Activated CD4-positive, CD25-positive, alpha-beta regulatory T cell treated with anti-CD3 and anti-CD28 coated beads, Interleukin-2, amount 50 U/mL, for 16 hours (primary cell): ENCODE measurements at regions not wholly inside any gene's neighbourhood (a gene's known extent, or its start where the extent isn't known, plus 50 kb on each side); places are given as distances from the start of the nearest gene placed in this dataset.

Experiments
- DNase-seq: peaks from one replicate; pipeline ENCODE4 v3.0.0-alpha.2; 2020; ENCODE audit warnings: low read depth, low spot score

DNA sequence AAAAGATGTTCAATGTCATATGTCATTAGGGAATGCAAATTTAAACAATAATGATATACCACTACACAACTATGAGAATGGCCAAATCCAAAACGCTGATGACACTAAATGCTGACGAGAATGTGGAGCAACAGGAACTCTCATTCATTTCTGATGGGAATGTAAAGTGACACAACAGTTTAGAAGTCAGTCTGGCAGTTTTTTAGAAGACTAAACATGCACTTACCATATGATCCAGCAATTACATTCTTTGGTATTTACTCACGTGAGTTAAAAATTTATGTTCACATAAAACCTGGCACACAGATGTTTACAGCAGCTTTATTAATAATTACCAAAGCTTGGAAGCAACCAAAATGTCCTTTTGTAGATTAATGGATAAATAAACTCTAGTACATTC lies 110.4 kb upstream of the C1orf21 start:
- no peak for DNase-seq

DNA sequence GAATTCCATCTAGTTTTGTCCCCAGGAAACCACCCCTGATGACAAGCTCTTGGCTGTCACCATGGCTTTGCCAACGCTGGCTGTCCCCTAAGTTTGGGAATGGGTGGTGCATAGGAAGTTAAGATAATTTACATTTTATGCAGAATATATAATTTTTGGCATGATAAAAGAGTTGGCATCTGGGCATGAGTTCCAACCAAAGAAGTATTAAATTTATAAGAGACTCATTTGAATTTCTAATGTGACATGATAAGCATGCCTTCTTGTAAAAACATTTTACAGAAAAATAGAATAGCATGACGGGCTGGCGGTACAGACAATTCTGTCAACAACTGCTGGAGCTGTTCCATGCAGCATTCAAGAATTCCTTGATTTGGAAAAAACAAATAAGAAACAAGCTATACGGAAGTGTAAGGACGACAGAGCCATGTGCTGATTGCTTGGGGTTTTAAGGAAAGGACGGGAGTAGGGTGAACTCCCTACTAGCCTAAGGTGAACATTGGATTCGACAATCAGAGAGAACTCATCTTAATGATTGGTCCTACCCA lies 106.8 kb upstream of the C1orf21 start:
- DNase-seq = no peak

DNA sequence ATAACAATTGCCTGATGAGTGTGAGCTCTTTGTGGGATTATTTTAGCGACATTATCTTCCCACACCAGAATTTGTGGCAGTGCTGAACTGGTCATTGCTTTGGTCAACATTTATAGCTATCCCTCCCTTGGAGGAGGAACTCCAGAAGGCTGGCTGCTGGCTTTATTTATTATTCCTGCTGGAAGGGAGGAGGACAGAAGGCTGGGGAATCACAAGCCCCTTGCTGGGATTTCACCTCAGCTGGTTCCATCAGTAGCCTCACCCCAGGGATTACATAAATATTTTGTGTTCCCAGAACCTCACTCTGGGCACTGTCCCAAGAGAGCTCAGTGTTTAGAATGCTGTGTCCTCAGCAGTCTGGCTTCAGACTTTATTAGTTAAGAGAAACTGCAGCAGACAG lies 102.8 kb upstream of the C1orf21 start:
- no peak for DNase-seq

DNA sequence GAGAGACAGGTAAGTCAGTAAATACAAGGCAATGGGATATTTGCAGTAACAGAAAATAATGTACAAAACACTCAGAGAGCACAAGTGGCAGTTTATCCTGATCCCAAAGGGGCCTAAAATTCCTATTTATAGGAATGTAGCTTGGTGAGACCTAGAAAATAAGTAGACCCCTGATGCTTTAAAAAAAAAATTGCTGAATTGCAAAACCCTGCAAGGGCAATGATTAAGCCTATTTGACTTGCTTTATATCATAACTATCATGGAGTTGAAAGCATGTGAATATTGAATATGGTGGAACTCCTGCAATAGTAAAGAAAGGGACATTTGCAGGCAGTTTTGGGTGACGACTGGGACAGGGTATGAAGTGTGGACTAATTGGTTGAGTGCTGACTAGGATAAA lies 101.9 kb upstream of the C1orf21 start:
- DNase-seq = no peak

DNA sequence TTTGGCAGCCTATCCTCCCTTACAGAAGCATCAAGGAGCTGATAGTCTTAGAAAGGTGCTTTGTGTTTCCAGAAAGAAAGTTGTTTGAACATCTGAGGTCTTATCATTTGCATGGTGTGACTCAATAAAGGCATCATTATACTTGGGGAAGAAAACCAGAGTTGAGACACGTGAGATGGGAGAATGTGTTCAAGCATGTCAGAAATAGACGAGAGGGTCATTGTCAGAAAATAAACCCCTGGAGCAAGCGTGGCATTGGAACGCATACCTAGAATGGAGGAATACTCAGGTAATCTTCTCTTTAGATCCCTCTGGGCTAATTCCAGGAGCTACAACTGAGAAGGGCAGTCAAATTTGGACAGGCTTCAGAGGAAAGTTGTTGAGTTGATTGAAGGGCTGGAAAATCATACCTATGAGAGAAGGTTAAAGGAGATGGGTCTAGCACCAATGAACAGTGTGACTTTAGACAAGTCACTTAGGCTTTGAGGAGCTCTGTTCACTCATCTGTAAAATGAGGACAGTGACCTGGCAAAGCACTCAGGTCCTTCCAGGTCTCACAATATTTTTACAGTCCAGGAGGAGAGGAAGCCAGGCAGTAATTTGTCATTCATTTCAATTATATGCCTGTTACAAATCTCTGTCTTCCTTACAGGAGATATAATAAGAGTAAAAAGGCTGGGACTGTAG lies 101.3 kb upstream of the C1orf21 start:
- no peak for DNase-seq

DNA sequence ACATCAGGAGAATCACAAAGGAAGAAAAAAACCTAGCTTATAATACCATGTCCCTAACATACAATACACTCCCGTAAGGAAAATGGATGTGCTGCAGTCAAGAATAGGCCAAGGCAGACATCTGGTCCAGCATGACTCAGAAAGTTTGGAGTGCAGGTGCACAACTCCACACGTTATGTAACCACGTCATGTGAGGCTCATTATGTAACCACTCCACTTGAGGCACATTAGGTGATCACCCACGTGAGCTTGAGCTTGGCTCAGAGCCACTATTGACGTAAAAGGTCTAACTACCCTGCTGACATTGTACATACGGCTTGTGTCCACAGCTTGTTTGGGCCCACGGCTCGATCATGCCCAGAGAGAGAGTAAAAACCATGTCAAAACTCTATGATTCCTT lies 99.8 kb upstream of the C1orf21 start:
- no peak for DNase-seq

DNA sequence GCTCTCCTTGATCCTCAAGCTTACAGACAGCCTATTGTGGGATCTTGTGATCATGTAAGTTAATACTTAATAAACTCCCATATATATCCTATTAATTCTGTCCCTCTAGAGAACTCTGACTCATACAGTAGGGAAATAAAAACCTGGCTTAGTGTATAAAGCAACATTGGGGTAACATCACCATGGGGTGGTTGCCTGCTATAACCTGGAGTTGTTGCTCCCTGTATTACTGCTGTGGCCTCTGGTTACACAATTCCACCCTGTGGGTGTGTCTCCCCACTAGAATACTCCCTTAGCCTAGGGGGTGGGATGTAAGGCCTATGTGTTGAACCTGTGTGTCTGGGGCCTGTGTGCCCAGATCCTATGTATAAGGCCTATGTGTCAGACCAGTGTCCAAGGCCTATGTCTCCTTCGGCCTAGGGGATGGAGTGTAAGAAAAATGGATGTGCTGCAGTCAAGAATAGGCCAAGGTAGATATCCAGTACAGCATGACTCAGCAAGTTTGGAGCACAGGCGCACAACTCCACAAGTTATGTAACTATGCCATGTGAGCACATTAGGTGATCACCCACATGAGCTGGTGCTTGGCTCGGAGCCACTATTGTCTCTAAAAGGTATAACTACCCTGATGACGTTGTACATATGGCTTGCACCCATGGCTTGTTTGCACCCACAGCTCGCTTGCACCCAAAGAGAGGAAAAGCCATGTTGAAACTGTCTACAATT lies 96.8 kb upstream of the C1orf21 start:
- DNase-seq = no peak

DNA sequence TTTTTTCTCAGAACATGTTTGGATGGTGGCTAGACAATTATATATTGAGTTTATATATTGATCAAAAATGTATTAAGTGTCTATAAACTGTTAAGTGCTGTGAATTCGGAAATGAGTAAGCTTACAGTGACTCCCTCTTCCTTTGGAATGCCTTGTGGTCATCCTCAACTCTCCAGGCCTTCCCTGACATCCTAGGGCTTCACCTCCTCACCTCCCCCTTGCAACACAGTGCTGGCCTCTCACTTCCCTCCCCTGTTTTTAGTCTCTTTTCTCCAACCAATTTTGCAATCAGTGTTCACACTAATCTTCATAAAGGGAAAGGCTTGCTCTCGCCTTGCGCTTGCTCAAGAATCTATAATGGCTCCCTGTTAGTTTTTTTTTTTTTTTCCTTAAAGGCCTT lies 95.1 kb upstream of the C1orf21 start:
- no peak for DNase-seq

DNA sequence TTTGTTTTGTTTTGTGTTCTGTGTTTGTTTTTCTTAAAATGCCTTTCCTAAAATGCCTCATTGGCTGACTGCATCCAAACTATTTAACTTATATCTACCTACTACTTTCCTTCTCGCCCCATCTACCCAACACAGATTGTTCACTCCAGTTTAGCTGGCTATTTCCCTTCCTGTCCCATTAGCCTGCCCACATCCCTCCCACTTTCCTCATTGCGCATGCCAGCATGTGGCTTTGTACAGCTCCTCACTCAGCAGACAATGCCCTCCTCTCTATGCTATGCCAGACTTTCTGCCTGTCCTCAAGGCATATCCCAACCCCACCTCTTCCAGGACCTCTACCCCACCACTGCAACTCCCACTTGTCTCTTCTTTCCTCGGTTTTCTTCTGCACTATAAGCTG lies 94.7 kb upstream of the C1orf21 start:
- no peak for DNase-seq

DNA sequence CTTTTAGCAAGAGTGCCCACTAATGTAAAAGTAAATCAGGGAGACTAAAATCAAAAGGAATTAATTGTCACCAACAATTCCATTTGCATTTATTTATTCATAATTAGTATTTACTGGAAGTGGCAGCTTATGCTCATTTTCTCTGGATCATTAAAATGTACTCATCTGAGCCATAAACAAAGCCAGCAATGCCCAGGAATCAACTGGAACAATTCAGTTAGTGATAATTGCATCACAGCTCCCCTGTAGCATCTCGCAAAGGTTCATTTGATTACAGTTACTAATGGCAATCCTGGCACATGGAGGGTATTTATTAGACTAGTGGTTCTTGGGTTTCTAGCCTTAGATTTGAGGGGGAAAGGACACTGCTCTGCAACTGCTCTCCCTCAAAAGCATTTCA lies 92.7 kb upstream of the C1orf21 start:
- DNase-seq = no peak

DNA sequence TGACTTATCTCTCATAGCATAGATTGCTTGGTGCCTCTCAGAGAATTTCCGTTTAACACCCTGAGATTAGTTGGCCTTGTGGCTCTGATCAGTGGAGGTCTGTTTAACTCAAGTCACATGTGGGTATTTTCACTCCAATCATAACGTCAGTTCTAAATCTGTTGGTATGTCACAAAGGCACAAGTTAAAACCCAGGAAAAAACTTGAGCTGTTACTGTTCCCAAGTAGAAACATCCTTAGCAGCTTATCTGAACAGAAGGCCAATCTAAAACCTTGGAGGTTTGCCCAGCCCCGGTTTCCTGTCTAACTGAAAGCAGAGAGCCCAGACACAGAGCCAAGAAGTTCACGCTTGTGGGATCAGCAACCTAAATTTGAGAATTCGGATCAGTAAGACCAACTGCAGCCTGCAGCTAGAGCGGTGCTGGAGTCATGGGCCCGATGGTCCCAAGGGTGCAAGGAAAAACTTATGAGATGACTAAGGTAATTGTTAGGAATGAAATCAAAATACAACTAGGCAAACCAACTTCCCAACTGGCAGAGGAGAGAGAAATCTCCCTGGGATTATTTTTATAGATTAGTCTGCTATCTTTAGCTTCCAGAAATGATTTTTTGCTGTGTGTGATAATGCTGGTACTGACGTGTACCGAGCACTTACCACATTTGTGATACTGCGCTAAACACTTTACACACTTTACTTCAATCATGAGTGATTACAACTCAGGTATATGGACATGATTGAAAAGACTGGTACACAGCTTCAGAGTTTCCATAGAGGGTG lies 90.2 kb upstream of the C1orf21 start:
- no peak for DNase-seq

DNA sequence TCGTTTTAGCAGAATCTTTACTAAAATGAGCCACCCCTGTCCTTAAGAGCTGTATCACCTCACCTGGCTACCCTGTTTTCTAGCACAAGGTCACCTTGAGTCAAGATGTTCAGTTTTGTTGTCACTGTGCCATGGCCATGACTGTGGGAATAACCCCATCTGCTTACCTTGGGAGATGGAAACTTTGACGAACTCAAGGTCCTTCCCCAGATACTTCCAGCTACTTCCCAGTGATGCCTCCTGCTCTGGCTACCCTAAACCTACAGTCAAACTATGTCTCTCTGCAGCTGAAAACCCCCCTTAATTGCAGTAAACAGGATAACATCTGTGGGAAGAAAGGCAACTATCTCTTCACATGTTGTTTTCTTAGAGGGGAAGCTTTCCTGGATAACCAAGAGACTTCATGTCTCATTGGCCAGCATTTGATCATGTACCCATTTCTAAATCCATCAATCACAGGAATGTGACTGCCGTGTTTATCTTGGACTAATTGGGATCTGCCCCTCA lies 89.5 kb upstream of the C1orf21 start:
- DNase-seq = no peak

DNA sequence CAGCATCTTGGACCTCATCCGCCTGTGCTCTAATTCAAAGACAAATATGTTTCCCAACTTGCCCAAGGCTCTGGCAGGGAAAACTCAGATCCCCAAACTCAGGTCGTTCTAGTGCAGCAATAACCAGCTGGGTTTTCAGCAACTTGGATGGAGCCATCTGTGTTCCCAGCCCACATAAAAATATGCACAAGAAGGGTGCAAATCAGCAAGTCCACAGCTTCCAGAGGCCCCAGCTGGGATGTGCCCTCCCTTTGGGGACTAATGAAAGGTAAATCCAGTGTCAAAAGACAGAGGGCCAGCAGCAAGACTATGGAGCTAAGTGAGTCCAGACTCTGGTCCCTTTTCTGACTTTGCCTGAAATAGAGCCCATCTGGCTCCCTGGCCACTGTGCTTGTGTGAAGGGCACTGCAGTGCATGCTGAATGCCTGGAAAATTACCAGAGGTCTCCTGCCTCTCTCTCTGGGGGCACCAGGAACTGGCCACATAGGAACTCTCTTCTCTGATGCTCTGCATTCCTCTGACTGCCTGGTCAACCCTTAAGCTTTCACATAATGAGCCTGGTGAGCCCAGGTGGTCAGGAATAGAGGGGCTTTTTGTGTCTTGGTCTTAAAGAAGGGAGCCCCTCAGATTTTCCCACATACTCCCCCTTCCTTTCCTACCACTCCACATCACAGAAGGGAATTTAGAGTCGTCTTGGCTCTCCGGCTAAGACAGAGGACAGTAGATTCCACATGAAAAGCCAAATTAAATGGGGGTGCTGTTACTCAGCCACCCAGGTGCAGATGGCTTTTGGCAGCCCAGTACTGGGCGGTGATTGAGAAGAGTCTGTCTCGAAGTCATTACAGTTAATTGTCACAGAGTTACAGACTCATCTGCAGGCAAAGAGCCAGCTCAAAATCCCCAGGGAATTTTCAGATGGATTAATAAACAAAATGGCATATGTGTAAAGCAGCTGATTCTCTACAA lies 88.1 kb upstream of the C1orf21 start:
- DNase-seq = no peak

DNA sequence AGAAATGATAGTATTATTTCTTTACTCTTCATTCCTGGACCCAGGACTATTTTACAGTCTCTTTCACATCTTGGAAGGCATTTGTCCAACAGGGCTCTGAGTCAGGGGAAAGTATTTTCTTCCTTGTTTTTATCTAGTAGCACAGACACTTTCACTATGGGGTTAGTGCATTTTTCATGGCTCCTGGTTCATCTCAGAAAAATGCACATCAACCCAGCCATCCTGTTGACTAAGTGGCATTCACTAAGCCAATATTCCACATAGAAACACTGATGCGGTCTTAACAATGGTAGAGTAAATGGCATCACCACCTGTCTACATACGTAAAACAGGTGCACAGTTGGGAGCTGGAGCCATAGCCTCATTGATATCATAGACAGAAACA lies 87.4 kb upstream of the C1orf21 start:
- no peak for DNase-seq

DNA sequence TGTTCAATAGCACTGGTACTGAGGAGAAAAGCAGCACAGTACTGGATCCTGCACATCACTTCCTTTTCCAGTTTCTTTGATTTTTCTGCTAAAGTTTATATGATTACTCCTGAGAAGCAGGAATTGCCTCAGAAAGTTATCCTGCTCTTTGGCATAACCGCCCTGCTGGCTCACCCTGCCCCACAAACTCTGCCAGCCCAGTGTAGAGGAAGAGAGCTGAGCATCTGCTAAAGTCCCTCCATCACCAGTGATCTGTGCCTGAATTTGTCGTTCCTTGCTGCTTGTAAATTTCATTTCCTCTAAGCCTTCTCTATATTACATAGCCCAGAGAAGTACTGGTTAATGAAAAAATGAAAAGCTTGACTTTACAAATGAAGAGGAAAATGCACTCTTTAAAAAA lies 87.0 kb upstream of the C1orf21 start:
- DNase-seq = no peak

DNA sequence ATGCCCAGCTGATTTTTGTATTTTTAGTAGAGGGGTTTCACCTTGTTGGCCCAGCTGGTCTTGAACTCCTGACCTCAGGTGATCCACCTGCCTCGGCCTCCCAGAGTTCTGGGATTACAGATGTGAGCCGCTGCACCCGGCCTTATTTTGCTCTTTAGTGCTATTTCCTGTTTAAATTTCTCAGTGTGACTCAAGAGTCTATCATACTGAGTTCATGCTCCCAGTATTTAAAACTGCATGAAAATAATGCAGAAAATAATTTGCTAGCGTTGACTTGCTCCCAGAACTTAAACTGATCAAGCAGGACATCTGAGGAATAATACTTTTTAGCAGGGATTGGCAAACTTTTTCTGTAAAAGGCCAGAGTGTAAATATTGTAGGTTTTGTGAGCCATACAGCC lies 86.4 kb upstream of the C1orf21 start:
- DNase-seq = no peak

DNA sequence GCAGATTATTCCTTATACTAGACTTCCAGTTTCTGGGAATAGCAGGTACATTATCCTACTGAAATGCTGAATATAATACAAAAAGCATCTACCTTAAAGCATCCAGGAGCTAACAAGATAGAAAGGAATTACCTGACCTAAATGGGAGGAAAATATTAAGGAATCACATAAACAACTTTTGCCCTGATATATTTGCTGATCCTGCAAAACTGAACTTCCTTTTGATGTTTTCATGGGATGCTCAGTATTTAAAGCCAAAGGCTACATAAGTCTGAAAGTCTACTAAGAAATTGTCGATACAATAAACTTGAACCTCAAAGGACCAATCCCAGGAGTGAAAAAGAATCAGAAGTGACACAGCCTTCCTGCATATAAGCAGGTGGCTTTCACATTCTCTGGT lies 85.6 kb upstream of the C1orf21 start:
- no peak for DNase-seq

DNA sequence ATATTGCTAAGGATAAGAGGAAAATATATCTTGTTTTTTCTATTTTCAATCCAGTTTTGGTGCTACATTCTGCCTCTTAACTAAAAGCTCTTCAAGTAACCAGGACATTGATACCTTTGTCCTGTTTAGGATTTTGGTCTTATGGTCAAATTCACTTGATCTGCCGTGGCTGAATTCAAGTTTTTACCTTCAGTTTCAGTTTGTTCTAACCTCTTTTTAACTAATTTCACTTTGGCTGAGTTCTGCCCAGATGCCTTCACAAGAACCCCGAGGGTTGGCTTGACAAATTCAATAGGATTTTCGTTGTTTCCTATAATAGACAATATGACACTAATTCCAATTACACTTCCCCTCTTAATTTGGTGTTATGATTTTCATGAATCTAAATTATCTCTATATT lies 84.5 kb upstream of the C1orf21 start:
- no peak for DNase-seq

DNA sequence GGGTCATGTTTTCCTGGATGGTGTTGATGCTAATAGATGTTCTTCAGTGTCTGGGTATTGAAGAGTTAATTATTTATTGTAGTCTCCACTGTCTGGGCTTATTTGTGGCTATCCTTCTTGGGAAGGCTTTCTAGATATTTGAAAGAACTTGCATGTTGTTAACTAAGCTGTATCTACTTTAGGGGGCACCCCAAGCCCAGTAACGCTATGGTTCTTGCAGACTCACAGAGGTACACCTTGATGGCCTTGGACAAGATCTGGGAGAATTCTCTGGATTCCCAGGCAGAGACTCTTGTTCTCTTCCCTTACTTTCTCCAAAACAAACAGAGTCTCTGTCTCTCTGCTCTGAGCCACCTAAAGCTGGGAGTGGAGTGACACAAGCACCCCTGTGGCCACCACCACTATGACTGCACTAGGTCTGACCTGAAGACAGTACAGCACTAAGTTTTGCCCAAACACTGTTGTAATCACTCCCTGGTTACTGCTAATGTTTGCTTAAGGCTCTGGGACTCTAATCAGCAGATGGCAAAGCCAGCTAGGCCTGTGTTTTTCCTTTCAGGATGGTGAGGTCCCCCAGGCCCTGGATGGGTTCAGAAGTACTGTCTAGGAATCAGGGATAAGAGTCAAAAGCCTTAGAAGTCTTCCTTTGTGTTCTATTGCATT lies 76.5 kb upstream of the C1orf21 start:
- no peak for DNase-seq

DNA sequence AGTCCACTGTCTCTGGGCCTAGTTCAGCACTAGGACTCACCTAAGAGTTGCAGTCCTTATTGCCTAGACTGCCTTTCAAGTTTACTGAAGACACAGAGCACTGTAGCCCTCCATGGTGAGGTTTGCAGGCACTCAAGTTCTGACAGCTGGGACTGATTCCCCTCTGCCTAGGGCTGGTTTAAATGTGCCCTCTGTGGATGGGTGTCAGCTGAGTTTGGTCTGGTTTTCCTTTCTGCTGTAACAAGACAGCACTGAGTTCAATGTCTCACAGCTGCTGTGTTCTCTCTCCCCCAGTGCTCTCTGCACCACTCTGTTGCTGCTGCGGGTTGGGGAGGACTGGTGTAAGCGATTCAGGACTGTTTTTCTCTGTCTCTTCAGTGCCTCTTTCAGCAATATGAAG lies 75.2 kb upstream of the C1orf21 start:
- DNase-seq = no peak

DNA sequence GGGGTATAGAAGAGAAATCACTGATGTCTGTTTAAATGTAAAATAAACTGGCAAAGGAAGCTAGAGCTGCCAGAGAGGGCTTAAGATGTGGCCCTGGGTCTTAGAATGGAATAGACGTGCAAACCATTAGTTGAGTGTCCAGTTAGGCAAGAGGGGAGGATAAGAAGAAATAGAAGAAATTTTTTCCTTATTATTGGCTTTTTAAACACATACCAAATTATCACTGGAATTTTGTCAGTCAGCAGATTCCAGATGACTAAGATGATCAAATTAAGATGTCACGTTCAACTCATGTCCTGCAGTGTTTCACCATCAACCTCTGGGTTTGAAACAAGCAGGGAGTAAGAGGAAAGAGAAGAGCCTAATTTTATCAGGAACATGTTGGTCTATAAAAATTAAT lies 71.6 kb upstream of the C1orf21 start:
- DNase-seq = no peak
